ENCODE measurements at regions not wholly inside any gene's neighbourhood (a gene's known extent, or its start where the extent isn't known, plus 50 kb on each side); places are given as distances from the start of the nearest gene placed in this dataset.

GRCh38 chr2:41703123-41703522, 344.7 kb upstream of the PKDCC start:
- no peak for DNase-seq
- H3K4me3 Mint-ChIP-seq: no peak overlapping the region

GRCh38 chr2:41705634-41706033, 342.2 kb upstream of the PKDCC start:
- no peaks in the 10 kb centered on the region for H3K36me3 Mint-ChIP-seq
- Histone ChIP-seq H4K20me1 (ENCODE audit: insufficient read depth, low read length) (no peaks in the 10 kb centered on the region), H3K79me2 (ENCODE audit: insufficient read depth, low read length) (no peaks in the 10 kb centered on the region), H2AFZ (ENCODE audit: insufficient read depth, low read depth, low read length, poor library complexity, severe bottlenecking) (no peak overlapping the region), H3K36me3 (replicated peaks in 1 of 2; ENCODE audit: control insufficient read depth in 1 of 2, insufficient read depth in 2 of 2, low read length in 2 of 2) (no peaks in the 10 kb centered on the region), H3K9ac (ENCODE audit: insufficient read depth, low read length, poor library complexity, severe bottlenecking) (no peak overlapping the region), H3K4me1 (ENCODE audit: control insufficient read depth in 1 of 2, insufficient read depth in 2 of 2, low read length in 2 of 2) (peaks cover 3 to 7% of the 10 kb centered on the region in 2 donors), H3K4me3 (replicated peaks in 1 of 3; ENCODE audit: low read depth in 2 of 3, low read length in 3 of 3) (no peak overlapping the region), H3K4me2 (replicated peaks; ENCODE audit: extremely low read depth, low read length, poor library complexity, severe bottlenecking) (no peak overlapping the region), H3K27me3 (ENCODE audit: control insufficient read depth in 2 of 2, insufficient read depth in 2 of 2, low read length in 2 of 2) (no peaks in the 10 kb centered on the region), H3K9me3 (replicated peaks in 1 of 2; ENCODE audit: control insufficient read depth in 1 of 2, insufficient read depth in 1 of 2, low read length in 2 of 2) (no peaks in the 10 kb centered on the region), H3K27ac (ENCODE audit: low read depth in 1 of 2, low read length in 2 of 2) (no peak overlapping the region)
- peaks cover 0 to 2% (median 0%) of the 10 kb centered on the region in 3 donors for H3K27me3 Mint-ChIP-seq (ENCODE audit: low read depth in 3 of 3)
- TF ChIP-seq CTCF (IDR thresholded peaks at IDR 0.05): no peak
- 96% methylated on average over 3 of the region's 4 CpGs for WGBS (ENCODE audit: insufficient coverage)
- H3K27ac Mint-ChIP-seq: no peak overlapping the region
- no peak for DNase-seq
- H3K4me1 Mint-ChIP-seq: peaks cover 9% of the 10 kb centered on the region
- H3K4me3 Mint-ChIP-seq: no peak overlapping the region
- intact Hi-C loops (cut with micrococcal nuclease): no loop called here
- no peaks in the 10 kb centered on the region for H3K9me3 Mint-ChIP-seq

More at GRCh38 chr2:41703123-41703522, 344.7 kb upstream of the PKDCC start:
- no peaks in the 10 kb centered on the region for H3K79me2 ChIP-seq (ENCODE audit: insufficient read depth, low read length)
- Mint-ChIP-seq H3K9me3 (no peaks in the 10 kb centered on the region), H3K27me3 (ENCODE audit: low read depth in 3 of 3) (peaks cover 0 to 3% (median 2%) of the 10 kb centered on the region in 3 donors), H3K36me3 (no peaks in the 10 kb centered on the region), H3K4me1 (peaks cover 12% of the 10 kb centered on the region), H3K27ac (no peak overlapping the region)
- H3K4me3 ChIP-seq (replicated peaks in 1 of 3; ENCODE audit: low read depth in 2 of 3, low read length in 3 of 3): no peak overlapping the region
- WGBS (ENCODE audit: insufficient coverage): 100% methylated on average over 1 of the region's 2 CpGs
- no peaks in the 10 kb centered on the region for H4K20me1 ChIP-seq (ENCODE audit: insufficient read depth, low read length)
- no peaks in the 10 kb centered on the region for H3K9me3 ChIP-seq (replicated peaks in 1 of 2; ENCODE audit: control insufficient read depth in 1 of 2, insufficient read depth in 1 of 2, low read length in 2 of 2)
- peaks cover 3 to 7% of the 10 kb centered on the region in 2 donors for H3K4me1 ChIP-seq (ENCODE audit: control insufficient read depth in 1 of 2, insufficient read depth in 2 of 2, low read length in 2 of 2)
- no peak overlapping the region for H3K9ac ChIP-seq (ENCODE audit: insufficient read depth, low read length, poor library complexity, severe bottlenecking)
- H2AFZ ChIP-seq (ENCODE audit: insufficient read depth, low read depth, low read length, poor library complexity, severe bottlenecking): peak overlapping the region; percentile 16
- intact Hi-C loops (cut with micrococcal nuclease): no loop called here
- H3K4me2 ChIP-seq (replicated peaks; ENCODE audit: extremely low read depth, low read length, poor library complexity, severe bottlenecking): no peak overlapping the region
- H3K36me3 ChIP-seq (replicated peaks in 1 of 2; ENCODE audit: control insufficient read depth in 1 of 2, insufficient read depth in 2 of 2, low read length in 2 of 2): no peaks in the 10 kb centered on the region
- TF ChIP-seq CTCF (IDR thresholded peaks at IDR 0.05): no peak
- H3K27ac ChIP-seq (ENCODE audit: low read depth in 1 of 2, low read length in 2 of 2): no peak overlapping the region
- no peaks in the 10 kb centered on the region for H3K27me3 ChIP-seq (ENCODE audit: control insufficient read depth in 2 of 2, insufficient read depth in 2 of 2, low read length in 2 of 2)
